PC-3 (cell line): ENCODE measurements at regions not wholly inside any gene's neighbourhood (a gene's known extent, or its start where the extent isn't known, plus 50 kb on each side); places are given as distances from the start of the nearest gene placed in this dataset.
"Not testable (repeated sequence)": the region's sequence is repeated elsewhere in the genome, so short reads cannot be mapped to it uniquely, and the experiment has no call there.

Experiments used
- ATAC-seq: fragments of 200-7000 bp; cut with Tn5 transposase; 2 replicates; pipeline ENCODE4 v1.9.1; 2020; ENCODE audit warnings: mild to moderate bottlenecking, moderate library complexity
- BruUV-seq: library from RNA; stranded (reverse); fragments of 400-500 nt; replicated peaks from 2 replicates; lab custom pipeline; 2021; lab: Mats Ljungman, UMichigan
- CTCF ChIA-PET: fragments of 300-600 bp; sonication (Branson Sonifier 250); formaldehyde crosslinking; loops from one replicate; lab custom pipeline; 2022; ENCODE audit warnings: antibody characterized with exemption; lab: Charles Lee
- POLR2A ChIA-PET: fragments of 300-600 bp; sonication (Branson Sonifier 250); formaldehyde crosslinking; loops from one replicate; lab custom pipeline; 2022; ENCODE audit warnings: antibody characterized with exemption; ENCODE audit not compliant: unreplicated experiment; lab: Charles Lee
- DNase-seq: peaks from one replicate; pipeline ENCODE4 v3.0.0-alpha.2; 2015
- H2AFZ ChIP-seq: fragments of 300-600 bp; sonication (generic); 2 replicates; pipeline ENCODE4 v1.6.0; 2016; ENCODE audit warnings: antibody characterized with exemption, low read length
- H3F3A ChIP-seq: fragments of 300-600 bp; sonication (generic); one replicate; pipeline ENCODE4 v1.6.0; 2017; ENCODE audit warnings: antibody characterized with exemption, low read length, control low read depth, mild to moderate bottlenecking; ENCODE audit not compliant: unreplicated experiment
- H3K27ac ChIP-seq: fragments of 300-600 bp; sonication (generic); 2 replicates; pipeline ENCODE4 v1.5.1; 2016; ENCODE audit warnings: mild to moderate bottlenecking, low read length
- H3K27me3 ChIP-seq: fragments of 300-600 bp; sonication (generic); 2 replicates; pipeline ENCODE4 v1.6.1; 2016; ENCODE audit warnings: low read length, mixed read lengths
- H3K36me3 ChIP-seq: fragments of 300-600 bp; sonication (generic); 2 replicates; pipeline ENCODE4 v1.6.1; 2016; ENCODE audit warnings: low read depth, mixed run types, low read length, mixed read lengths
- H3K4me1 ChIP-seq: fragments of 300-600 bp; sonication (generic); 2 replicates; pipeline ENCODE4 v1.5.1; 2016; ENCODE audit warnings: low read length; ENCODE audit not compliant: insufficient read depth
- H3K4me2 ChIP-seq: fragments of 300-600 bp; sonication (generic); 2 replicates; pipeline ENCODE4 v1.6.0; 2016; ENCODE audit warnings: low read length
- H3K4me3 ChIP-seq: fragments of 300-600 bp; sonication (generic); 2 replicates; pipeline ENCODE4 v1.5.1; 2016; ENCODE audit warnings: mild to moderate bottlenecking, low read length, mixed read lengths
- H3K79me2 ChIP-seq: fragments of 300-600 bp; sonication (generic); 2 replicates; pipeline ENCODE4 v1.6.1; 2017; ENCODE audit warnings: low read length, mixed read lengths
- H3K9ac ChIP-seq: fragments of 300-600 bp; sonication (generic); 2 replicates; pipeline ENCODE4 v1.6.0; 2016; ENCODE audit warnings: mild to moderate bottlenecking, low read length
- H3K9me2 ChIP-seq: fragments of 300-600 bp; sonication (generic); replicated peaks from 2 replicates; pipeline ENCODE4 v1.6.1; 2016; ENCODE audit warnings: mixed run types, low read length, mixed read lengths
- H3K9me3 ChIP-seq: fragments of 300-600 bp; sonication (generic); 2 replicates; pipeline ENCODE4 v1.6.1; 2016; ENCODE audit warnings: low read length, mixed read lengths
- H4K20me1 ChIP-seq: fragments of 300-600 bp; sonication (generic); 2 replicates; pipeline ENCODE4 v1.6.1; 2016; ENCODE audit warnings: low read length, mixed read lengths
- EZH2 ChIP-seq: fragments of 300-600 bp; sonication (generic); IDR thresholded peaks from one replicate; pipeline ENCODE4 v1.6.1; 2017; ENCODE audit warnings: antibody characterized with exemption, mild to moderate bottlenecking, low read length; ENCODE audit not compliant: unreplicated experiment
- EZH2phosphoT487 ChIP-seq: fragments of 300-600 bp; sonication (generic); IDR thresholded peaks from 2 replicates; pipeline ENCODE4 v1.6.1; 2018; ENCODE audit warnings: mild to moderate bottlenecking, antibody characterized with exemption, low read length, borderline replicate concordance
- intact Hi-C: fragments of 100-400 bp; cut with micrococcal nuclease; formaldehyde crosslinking; loops from 2 replicates; pipeline ENCODE4 v1.9.0; 2023
- TF ChIP-seq, protein P1 (sequence below): fragments of 300-600 bp; sonication (generic); conservative IDR thresholded peaks from 2 replicates; pipeline ENCODE4 v1.5.1; 2017; ENCODE audit warnings: antibody characterized with exemption, low read depth, mild to moderate bottlenecking, low read length

DNA sequence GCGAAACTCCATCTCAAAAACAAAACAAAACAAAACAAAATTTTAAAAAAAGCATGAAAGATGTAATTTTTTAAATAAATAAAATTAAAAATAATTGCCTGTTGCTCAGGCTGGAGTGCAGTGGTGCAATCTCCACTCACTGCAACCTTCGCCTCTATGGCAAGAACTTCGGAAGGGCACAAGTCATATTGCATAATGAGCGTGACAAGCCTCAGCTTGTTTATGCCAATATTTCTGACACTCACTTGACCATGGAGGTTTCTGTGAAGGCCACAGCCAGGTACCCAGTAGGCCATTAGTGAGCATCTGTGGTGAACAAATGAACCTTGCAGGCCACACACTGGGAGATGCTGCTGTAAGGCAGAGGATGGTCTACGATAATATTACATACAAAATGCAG lies 106.1 kb upstream of the KMT2C start:
- intact Hi-C loops: no loop called here
- H3K4me2 ChIP-seq: no peak overlapping the region
- no peak overlapping the region for H3K27ac ChIP-seq
- no peaks in the 10 kb centered on the region for H3K27me3 ChIP-seq
- POLR2A ChIA-PET: no interaction called here
- no TSS peak for BruUV-seq
- no peaks in the 10 kb centered on the region for H3K79me2 ChIP-seq
- H3K9ac ChIP-seq: no peak overlapping the region
- no peaks in the 10 kb centered on the region for H3K9me3 ChIP-seq
- no peaks in the 10 kb centered on the region for H3K36me3 ChIP-seq
- DNase-seq (no peak), ATAC-seq (no peak)
- H3K9me2 ChIP-seq: no peaks in the 10 kb centered on the region
- H4K20me1 ChIP-seq: no peaks in the 10 kb centered on the region
- H2AFZ ChIP-seq: no peak overlapping the region
- H3K4me3 ChIP-seq: no peak overlapping the region
- no peak for TF ChIP-seq EZH2phosphoT487
- no peak for TF ChIP-seq EZH2
- TF ChIP-seq, protein P1, sequence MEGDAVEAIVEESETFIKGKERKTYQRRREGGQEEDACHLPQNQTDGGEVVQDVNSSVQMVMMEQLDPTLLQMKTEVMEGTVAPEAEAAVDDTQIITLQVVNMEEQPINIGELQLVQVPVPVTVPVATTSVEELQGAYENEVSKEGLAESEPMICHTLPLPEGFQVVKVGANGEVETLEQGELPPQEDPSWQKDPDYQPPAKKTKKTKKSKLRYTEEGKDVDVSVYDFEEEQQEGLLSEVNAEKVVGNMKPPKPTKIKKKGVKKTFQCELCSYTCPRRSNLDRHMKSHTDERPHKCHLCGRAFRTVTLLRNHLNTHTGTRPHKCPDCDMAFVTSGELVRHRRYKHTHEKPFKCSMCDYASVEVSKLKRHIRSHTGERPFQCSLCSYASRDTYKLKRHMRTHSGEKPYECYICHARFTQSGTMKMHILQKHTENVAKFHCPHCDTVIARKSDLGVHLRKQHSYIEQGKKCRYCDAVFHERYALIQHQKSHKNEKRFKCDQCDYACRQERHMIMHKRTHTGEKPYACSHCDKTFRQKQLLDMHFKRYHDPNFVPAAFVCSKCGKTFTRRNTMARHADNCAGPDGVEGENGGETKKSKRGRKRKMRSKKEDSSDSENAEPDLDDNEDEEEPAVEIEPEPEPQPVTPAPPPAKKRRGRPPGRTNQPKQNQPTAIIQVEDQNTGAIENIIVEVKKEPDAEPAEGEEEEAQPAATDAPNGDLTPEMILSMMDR: no peak
- CTCF ChIA-PET: no interaction called here
- no peaks in the 10 kb centered on the region for H3K4me1 ChIP-seq
- no peaks in the 10 kb centered on the region for H3F3A ChIP-seq

DNA sequence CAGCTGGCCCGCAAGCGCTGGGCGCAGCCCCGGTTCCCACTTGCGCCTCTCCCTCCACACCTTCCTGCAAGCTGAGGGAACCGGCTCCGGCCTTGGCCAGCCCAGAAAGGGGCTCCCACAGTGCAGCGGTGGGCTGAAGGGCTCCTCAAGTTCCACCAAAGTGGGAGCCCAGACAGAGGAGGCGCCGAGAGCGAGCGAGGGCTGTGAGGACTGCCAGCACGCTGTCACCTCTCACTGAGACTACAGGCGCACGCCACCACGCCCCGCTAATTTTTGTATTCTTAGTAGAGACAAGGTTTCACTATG lies 103.3 kb upstream of the KMT2C start:
- POLR2A ChIA-PET, CTCF ChIA-PET, H4K20me1 ChIP-seq, H3K27me3 ChIP-seq, H3K4me2 ChIP-seq, DNase-seq, H3K36me3 ChIP-seq, ATAC-seq, H3K9me2 ChIP-seq, H3K4me3 ChIP-seq, H3K4me1 ChIP-seq, H3F3A ChIP-seq, H3K9ac ChIP-seq, H3K27ac ChIP-seq, H2AFZ ChIP-seq, H3K79me2 ChIP-seq, intact Hi-C loops, BruUV-seq, H3K9me3 ChIP-seq: not testable (repeated sequence)

DNA sequence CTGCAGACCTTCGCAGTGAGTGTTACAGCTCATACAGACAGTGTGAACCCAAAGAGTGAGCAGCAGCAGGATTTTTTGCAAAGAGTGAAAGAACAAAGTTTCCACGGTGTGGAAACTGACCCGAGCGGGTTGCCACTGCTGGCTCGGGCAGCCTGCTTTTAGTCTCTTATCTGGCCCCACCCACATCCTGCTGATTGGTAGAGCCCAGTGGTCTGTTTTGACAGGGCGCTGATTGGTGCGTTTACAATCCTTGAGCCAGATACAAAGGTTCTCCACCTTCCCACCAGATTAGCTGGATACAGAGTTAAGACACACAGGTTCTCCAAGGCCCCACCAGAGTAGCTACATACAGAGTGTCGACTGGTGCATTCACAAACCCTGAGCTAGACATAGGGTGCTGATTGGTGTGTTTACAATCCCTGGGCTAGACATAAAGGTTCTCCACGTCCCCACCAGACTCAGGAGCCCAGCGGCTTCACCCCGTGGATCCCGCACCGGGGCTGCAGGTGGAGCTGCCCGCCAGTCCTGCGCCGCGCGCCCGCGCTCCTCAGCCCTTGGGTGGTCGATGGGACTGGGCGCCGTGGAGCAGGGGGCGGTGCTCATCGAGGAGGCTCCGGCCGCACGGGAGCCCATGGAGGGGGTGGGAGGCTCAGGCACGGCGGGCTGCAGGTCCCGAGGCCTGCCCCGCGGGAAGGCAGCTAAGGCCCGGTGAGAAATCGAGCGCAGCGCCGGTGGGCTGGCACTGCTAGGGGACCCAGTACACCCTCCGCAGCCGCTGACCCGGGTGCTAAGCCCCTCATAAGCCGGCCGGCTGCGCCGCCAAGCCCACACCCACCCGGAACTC lies 102.8 kb upstream of the KMT2C start:
- H3K4me2 ChIP-seq, H3K9ac ChIP-seq, DNase-seq, H4K20me1 ChIP-seq, ATAC-seq, H3K27me3 ChIP-seq, H3K79me2 ChIP-seq, H3K4me1 ChIP-seq, CTCF ChIA-PET, H3K27ac ChIP-seq, H3K4me3 ChIP-seq, H3K36me3 ChIP-seq, H3F3A ChIP-seq, POLR2A ChIA-PET, H3K9me2 ChIP-seq, BruUV-seq, intact Hi-C loops, H3K9me3 ChIP-seq, H2AFZ ChIP-seq: not testable (repeated sequence)

DNA sequence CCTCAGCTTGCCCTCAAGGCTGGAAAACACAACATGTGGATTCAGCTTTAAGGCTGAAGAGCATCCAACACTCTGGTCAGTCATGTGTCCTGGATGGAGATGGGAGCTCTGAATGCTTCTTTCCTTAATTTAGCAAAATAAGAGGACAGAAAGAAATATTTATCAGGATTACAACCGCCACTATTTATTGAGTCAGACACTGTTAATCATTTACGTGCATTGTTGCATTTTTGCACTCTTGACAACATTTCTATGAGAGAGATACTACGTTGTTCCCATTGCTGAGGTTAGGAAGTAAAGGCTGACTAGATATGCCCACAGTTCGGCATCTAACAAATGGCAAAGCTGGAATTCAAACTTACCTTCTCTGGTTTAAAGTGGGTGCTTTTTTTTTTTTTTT lies 101.8 kb upstream of the KMT2C start:
- no TSS peak for BruUV-seq
- ATAC-seq: no peak
- H4K20me1 ChIP-seq: no peaks in the 10 kb centered on the region
- H3K9ac ChIP-seq: no peak overlapping the region
- intact Hi-C loops: no loop called here
- H3K27ac ChIP-seq: no peak overlapping the region
- no peaks in the 10 kb centered on the region for H3K36me3 ChIP-seq
- no peaks in the 10 kb centered on the region for H3K27me3 ChIP-seq
- TF ChIP-seq EZH2phosphoT487: no peak
- TF ChIP-seq, protein P1: no peak
- no peak for TF ChIP-seq EZH2
- H2AFZ ChIP-seq: no peak overlapping the region
- no peak for DNase-seq
- no peaks in the 10 kb centered on the region for H3K9me3 ChIP-seq
- H3K4me3 ChIP-seq: no peak overlapping the region
- no peaks in the 10 kb centered on the region for H3K79me2 ChIP-seq
- H3K4me1 ChIP-seq: no peaks in the 10 kb centered on the region
- no peaks in the 10 kb centered on the region for H3F3A ChIP-seq
- CTCF ChIA-PET: no interaction called here
- POLR2A ChIA-PET: no interaction called here
- H3K4me2 ChIP-seq: no peak overlapping the region
- no peaks in the 10 kb centered on the region for H3K9me2 ChIP-seq
